MCF 10A (cell line): ENCODE measurements at regions not wholly inside any gene's neighbourhood (a gene's known extent, or its start where the extent isn't known, plus 50 kb on each side); places are given as distances from the start of the nearest gene placed in this dataset.

Experiments used
- BruUV-seq: library from RNA; stranded (reverse); fragments of 400-500 nt; replicated peaks from 2 replicates; lab custom pipeline; 2021; lab: Mats Ljungman, UMichigan
- CTCF ChIA-PET: fragments of 300-600 bp; sonication (Branson Sonifier 250); formaldehyde crosslinking; extraction: SDS; loops from one replicate; lab custom pipeline; 2021; ENCODE audit warnings: antibody characterized with exemption, inconsistent platforms; lab: Yijun Ruan, JAX
- POLR2A ChIA-PET: fragments of 300-600, 350-650 bp; sonication (Branson Sonifier 250); formaldehyde crosslinking; extraction: SDS; loops from one replicate; lab custom pipeline; 2020; ENCODE audit warnings: antibody characterized with exemption, inconsistent platforms; lab: Yijun Ruan, JAX
- DNase-seq: peaks from one replicate; pipeline ENCODE4 v3.0.0-alpha.2; 2018; ENCODE audit not compliant: unreplicated experiment
- H3K27ac Mint-ChIP-seq: one replicate; pipeline ENCODE4 v1.8.0; 2022; ENCODE audit warnings: mild to moderate bottlenecking, low read depth, mixed read lengths; ENCODE audit not compliant: unreplicated experiment
- H3K27me3 Mint-ChIP-seq: one replicate; pipeline ENCODE4 v1.8.0; 2022; ENCODE audit warnings: mixed read lengths; ENCODE audit not compliant: insufficient read depth, unreplicated experiment
- H3K36me3 Mint-ChIP-seq: one replicate; pipeline ENCODE4 v1.8.0; 2022; ENCODE audit warnings: mild to moderate bottlenecking, moderate library complexity, mixed read lengths; ENCODE audit not compliant: insufficient read depth, unreplicated experiment
- H3K4me1 Mint-ChIP-seq: one replicate; pipeline ENCODE4 v1.8.0; 2022; ENCODE audit warnings: mixed read lengths; ENCODE audit not compliant: insufficient read depth, unreplicated experiment
- H3K4me3 Mint-ChIP-seq: one replicate; pipeline ENCODE4 v1.8.0; 2022; ENCODE audit warnings: mild to moderate bottlenecking, moderate library complexity, mixed read lengths; ENCODE audit not compliant: unreplicated experiment
- H3K9me3 Mint-ChIP-seq: one replicate; pipeline ENCODE4 v1.8.0; 2022; ENCODE audit warnings: mixed read lengths; ENCODE audit not compliant: unreplicated experiment
- intact Hi-C: fragments of 100-400 bp; cut with micrococcal nuclease; formaldehyde crosslinking; loops from 2 replicates; pipeline ENCODE4 v1.14.1; 2022
- TF ChIP-seq, protein P1 (sequence below): fragments of 200-600 bp; IDR thresholded peaks from one replicate; pipeline ENCODE4 v1.8.0; 2022; ENCODE audit warnings: antibody characterized with exemption, mild to moderate bottlenecking; ENCODE audit not compliant: unreplicated experiment

- ChIA-PET POLR2A (interaction anchor here (0.8 kb wide), 1 partner anchor 19 kb away, joined by 3 read pairs; no protein-coding TSS in a partner anchor), CTCF (interaction anchor here (0.6 to 0.7 kb wide), 2 partner anchors 93 to 223 kb away, joined by 3 read pairs; no protein-coding TSS in a partner anchor)
- no TSS peak for BruUV-seq
- H3K9me3 Mint-ChIP-seq, result no peaks in the 10 kb centered on the region
- no peak for DNase-seq
- peaks cover 11% of the 10 kb centered on the region for H3K4me1 Mint-ChIP-seq
- H3K27me3 Mint-ChIP-seq, result no peaks in the 10 kb centered on the region
- H3K36me3 Mint-ChIP-seq, result no peaks in the 10 kb centered on the region
- no peak overlapping the region for H3K4me3 Mint-ChIP-seq
- TF ChIP-seq, protein P1, sequence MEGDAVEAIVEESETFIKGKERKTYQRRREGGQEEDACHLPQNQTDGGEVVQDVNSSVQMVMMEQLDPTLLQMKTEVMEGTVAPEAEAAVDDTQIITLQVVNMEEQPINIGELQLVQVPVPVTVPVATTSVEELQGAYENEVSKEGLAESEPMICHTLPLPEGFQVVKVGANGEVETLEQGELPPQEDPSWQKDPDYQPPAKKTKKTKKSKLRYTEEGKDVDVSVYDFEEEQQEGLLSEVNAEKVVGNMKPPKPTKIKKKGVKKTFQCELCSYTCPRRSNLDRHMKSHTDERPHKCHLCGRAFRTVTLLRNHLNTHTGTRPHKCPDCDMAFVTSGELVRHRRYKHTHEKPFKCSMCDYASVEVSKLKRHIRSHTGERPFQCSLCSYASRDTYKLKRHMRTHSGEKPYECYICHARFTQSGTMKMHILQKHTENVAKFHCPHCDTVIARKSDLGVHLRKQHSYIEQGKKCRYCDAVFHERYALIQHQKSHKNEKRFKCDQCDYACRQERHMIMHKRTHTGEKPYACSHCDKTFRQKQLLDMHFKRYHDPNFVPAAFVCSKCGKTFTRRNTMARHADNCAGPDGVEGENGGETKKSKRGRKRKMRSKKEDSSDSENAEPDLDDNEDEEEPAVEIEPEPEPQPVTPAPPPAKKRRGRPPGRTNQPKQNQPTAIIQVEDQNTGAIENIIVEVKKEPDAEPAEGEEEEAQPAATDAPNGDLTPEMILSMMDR, result no peak
- intact Hi-C loops, result no loop called here
- H3K27ac Mint-ChIP-seq, result no peak overlapping the region
These were observed 193.0 kb upstream of the TLE3 start for GRCh38 chr15:70290708-70291107.

GRCh38 chr15:70289191-70289955, 191.7 kb upstream of the TLE3 start:
- CTCF ChIA-PET, result interaction anchor here (0.7 kb wide), 1 partner anchor 815 kb away, joined by 4 read pairs; no protein-coding TSS in a partner anchor
- BruUV-seq, result no TSS peak
- peak; percentile 82 for DNase-seq
- no peak overlapping the region for H3K4me3 Mint-ChIP-seq
- intact Hi-C loops, result no loop called here
- no peak overlapping the region for H3K27ac Mint-ChIP-seq
- no peaks in the 10 kb centered on the region for H3K36me3 Mint-ChIP-seq
- H3K27me3 Mint-ChIP-seq, result no peaks in the 10 kb centered on the region
- peaks cover 11% of the 10 kb centered on the region for H3K4me1 Mint-ChIP-seq
- POLR2A ChIA-PET, result interaction anchor here (0.9 kb wide), 1 partner anchor 15 kb away, joined by 3 read pairs; no protein-coding TSS in a partner anchor
- no peaks in the 10 kb centered on the region for H3K9me3 Mint-ChIP-seq
- TF ChIP-seq, protein P1, result no peak

GRCh38 chr15:70286113-70286806, 188.5 kb upstream of the TLE3 start:
- no peak overlapping the region for H3K27ac Mint-ChIP-seq
- intact Hi-C loops, result no loop called here
- BruUV-seq, result no TSS peak
- peaks cover 8% of the 10 kb centered on the region for H3K9me3 Mint-ChIP-seq
- no peaks in the 10 kb centered on the region for H3K27me3 Mint-ChIP-seq
- H3K4me1 Mint-ChIP-seq, result peaks cover 13% of the 10 kb centered on the region
- no peak for DNase-seq
- H3K4me3 Mint-ChIP-seq, result no peak overlapping the region
- TF ChIP-seq, protein P1, result no peak
- ChIA-PET CTCF (interaction anchor here (0.6 to 1.2 kb wide), 4 partner anchors 16 to 351 kb away, joined by 3 to 4 read pairs (median 4); no protein-coding TSS in a partner anchor), POLR2A (interaction anchor here (0.7 kb wide), 1 partner anchor 115 kb away, joined by 3 read pairs; no protein-coding TSS in a partner anchor)
- no peaks in the 10 kb centered on the region for H3K36me3 Mint-ChIP-seq
